ENCODE measurements at regions not wholly inside any gene's neighbourhood (a gene's known extent, or its start where the extent isn't known, plus 50 kb on each side); places are given as distances from the start of the nearest gene placed in this dataset.

DNA sequence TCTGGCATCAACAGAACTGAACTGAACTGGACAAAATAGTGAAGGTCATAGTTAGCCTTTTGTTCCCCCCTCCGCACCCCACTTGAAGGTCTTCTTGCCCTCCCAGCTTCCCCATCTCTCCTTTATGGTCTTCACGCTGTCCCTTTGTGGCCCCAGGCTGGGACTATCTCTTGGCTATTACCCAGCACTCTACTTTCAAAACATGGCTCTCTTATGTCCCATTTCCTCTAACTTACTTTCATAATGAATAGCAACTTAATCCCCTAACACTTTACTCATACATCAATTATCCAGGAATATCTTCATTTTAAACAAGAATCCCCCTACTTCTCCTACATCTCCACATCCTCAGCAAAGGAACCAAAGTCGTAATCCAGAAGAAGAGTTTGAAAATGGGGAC is 135.3 kb upstream of the ITGB1 start:
- H3K9me3 Mint-ChIP-seq = peaks cover 17% of the 10 kb centered on the region
- H3K4me3 Mint-ChIP-seq = no peak overlapping the region
- H3K4me1 Mint-ChIP-seq = peaks cover 12% of the 10 kb centered on the region
- H3K27ac Mint-ChIP-seq (ENCODE audit: unreplicated experiment) = no peak overlapping the region
- no peak for DNase-seq (ENCODE audit: low read depth, low spot score)
- TF ChIP-seq, protein P1, sequence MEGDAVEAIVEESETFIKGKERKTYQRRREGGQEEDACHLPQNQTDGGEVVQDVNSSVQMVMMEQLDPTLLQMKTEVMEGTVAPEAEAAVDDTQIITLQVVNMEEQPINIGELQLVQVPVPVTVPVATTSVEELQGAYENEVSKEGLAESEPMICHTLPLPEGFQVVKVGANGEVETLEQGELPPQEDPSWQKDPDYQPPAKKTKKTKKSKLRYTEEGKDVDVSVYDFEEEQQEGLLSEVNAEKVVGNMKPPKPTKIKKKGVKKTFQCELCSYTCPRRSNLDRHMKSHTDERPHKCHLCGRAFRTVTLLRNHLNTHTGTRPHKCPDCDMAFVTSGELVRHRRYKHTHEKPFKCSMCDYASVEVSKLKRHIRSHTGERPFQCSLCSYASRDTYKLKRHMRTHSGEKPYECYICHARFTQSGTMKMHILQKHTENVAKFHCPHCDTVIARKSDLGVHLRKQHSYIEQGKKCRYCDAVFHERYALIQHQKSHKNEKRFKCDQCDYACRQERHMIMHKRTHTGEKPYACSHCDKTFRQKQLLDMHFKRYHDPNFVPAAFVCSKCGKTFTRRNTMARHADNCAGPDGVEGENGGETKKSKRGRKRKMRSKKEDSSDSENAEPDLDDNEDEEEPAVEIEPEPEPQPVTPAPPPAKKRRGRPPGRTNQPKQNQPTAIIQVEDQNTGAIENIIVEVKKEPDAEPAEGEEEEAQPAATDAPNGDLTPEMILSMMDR (conservative IDR thresholded peaks at IDR 0.05) = no peak
- peaks cover 8% of the 10 kb centered on the region for H3K36me3 Mint-ChIP-seq (ENCODE audit: low read depth)
- no peaks in the 10 kb centered on the region for H3K27me3 Mint-ChIP-seq (ENCODE audit: low read depth)

DNA sequence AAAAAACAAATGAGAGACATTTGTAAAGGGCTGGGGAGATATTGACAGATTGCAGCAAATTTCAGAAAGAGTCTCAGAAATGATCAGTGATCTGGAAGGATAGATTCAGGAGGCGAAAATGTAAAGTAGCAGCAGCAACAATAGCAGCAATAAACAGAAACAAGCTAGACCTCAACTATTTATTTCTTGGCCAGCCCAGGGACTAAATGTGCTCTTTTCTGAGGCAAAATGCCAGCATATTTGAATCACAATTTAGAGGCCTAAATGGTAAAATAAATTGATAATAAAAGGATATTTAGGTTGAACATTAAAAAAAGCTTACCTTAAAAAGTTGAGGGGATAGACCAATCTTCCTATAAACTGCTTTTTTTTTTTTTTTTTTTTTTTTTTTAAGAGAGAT is 134.6 kb upstream of the ITGB1 start:
- Mint-ChIP-seq H3K9me3 (peaks cover 17% of the 10 kb centered on the region), H3K27ac (ENCODE audit: unreplicated experiment) (no peak overlapping the region), H3K4me3 (no peak overlapping the region), H3K36me3 (ENCODE audit: low read depth) (peaks cover 8% of the 10 kb centered on the region), H3K27me3 (ENCODE audit: low read depth) (no peaks in the 10 kb centered on the region), H3K4me1 (peaks cover 12% of the 10 kb centered on the region)
- no peak for DNase-seq (ENCODE audit: low read depth, low spot score)
- TF ChIP-seq, protein P1 (conservative IDR thresholded peaks at IDR 0.05) = no peak

DNA sequence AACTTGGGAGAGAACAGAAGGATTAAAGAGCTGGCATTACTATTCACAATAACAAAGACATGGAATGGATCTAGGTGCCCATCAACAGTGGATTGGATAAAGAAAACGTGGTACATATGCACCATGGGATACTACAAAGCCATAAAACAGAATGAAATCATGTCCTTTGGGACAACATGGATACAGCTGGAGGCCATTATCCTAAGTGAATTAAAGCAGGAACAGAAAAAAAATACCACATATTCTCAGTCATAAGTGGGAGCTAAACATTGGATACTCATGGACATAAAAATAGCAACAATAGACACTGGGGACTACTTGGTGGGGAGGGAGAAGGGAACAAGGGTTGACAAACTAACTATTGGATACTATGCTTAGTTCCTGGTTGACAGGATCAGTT is 133.2 kb upstream of the ITGB1 start:
- TF ChIP-seq, protein P1 (conservative IDR thresholded peaks at IDR 0.05) = no peak
- H3K9me3 Mint-ChIP-seq = peaks cover 12% of the 10 kb centered on the region
- H3K4me3 Mint-ChIP-seq = no peak overlapping the region
- DNase-seq (ENCODE audit: low read depth, low spot score) = no peak
- peaks cover 3% of the 10 kb centered on the region for H3K36me3 Mint-ChIP-seq (ENCODE audit: low read depth)
- H3K27ac Mint-ChIP-seq (ENCODE audit: unreplicated experiment) = no peak overlapping the region
- H3K27me3 Mint-ChIP-seq (ENCODE audit: low read depth) = no peaks in the 10 kb centered on the region
- peaks cover 5% of the 10 kb centered on the region for H3K4me1 Mint-ChIP-seq

DNA sequence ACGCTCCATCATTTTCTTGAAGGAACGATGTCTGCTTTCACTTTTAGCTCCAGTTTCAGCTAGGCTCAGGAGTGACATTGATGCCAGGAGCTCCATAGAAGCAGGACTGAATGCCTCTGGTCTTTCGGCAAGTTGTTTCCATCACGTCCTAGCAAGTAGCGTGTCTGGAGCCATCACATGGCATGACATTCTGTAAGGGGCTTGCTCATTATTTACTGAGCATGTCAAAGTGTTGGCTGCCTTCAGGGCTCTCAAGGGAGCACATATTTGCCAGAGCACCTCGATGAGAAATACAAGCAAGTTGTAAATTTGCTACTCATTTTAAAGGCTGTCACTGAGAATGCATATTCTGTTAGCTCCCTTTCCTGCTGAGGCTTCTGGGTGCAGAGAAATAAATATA is 131.0 kb upstream of the ITGB1 start:
- no peaks in the 10 kb centered on the region for H3K27me3 Mint-ChIP-seq (ENCODE audit: low read depth)
- H3K9me3 Mint-ChIP-seq = peaks cover 6% of the 10 kb centered on the region
- no peak overlapping the region for H3K27ac Mint-ChIP-seq (ENCODE audit: unreplicated experiment)
- no peaks in the 10 kb centered on the region for H3K36me3 Mint-ChIP-seq (ENCODE audit: low read depth)
- TF ChIP-seq, protein P1 (conservative IDR thresholded peaks at IDR 0.05) = no peak
- H3K4me1 Mint-ChIP-seq = no peaks in the 10 kb centered on the region
- DNase-seq (ENCODE audit: low read depth, low spot score) = no peak
- H3K4me3 Mint-ChIP-seq = no peak overlapping the region

DNA sequence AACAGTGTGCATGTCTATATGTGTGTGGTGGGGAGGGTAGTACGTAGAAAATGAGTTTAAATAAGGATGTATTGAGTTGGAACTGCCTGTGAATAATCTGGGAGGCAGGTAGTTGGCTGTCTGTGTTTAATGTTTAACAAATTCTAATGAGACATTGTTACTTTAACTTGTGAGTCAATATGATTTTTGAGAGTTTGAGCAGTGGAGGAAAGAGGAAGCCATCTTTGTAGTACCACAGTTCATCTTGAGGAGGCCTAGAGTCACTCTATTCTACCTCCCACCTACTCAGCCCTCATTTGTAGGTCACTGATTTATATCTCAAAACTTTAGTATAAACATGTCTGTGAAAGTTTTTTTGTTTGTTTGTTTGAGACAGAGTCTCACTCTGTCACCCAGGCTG is 129.9 kb upstream of the ITGB1 start:
- H3K27me3 Mint-ChIP-seq (ENCODE audit: low read depth) = no peaks in the 10 kb centered on the region
- H3K9me3 Mint-ChIP-seq = peaks cover 3% of the 10 kb centered on the region
- TF ChIP-seq, protein P1 (conservative IDR thresholded peaks at IDR 0.05) = no peak
- peaks cover 6% of the 10 kb centered on the region for H3K4me1 Mint-ChIP-seq
- DNase-seq (ENCODE audit: low read depth, low spot score) = no peak
- no peak overlapping the region for H3K27ac Mint-ChIP-seq (ENCODE audit: unreplicated experiment)
- no peaks in the 10 kb centered on the region for H3K36me3 Mint-ChIP-seq (ENCODE audit: low read depth)
- H3K4me3 Mint-ChIP-seq = no peak overlapping the region

DNA sequence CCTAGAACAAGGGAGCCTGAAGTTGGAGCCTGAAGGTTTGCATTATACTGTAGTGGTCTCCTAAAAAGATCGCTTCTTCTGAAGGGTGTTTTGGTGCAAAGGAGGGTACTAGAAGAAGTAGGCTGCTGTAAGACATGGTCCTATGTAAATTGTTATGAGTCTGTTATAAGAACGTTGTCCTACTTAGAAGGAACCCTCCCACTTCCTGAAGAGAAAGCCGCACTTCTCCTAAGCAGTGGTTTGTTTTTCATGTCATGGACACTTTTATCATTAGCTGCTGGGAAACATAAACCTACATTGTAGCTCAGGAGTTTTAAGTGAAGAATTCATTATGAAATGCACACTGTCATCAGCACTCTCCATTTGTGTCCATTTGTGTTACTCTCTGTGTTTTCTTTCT is 129.1 kb upstream of the ITGB1 start:
- peaks cover 14% of the 10 kb centered on the region for H3K4me1 Mint-ChIP-seq
- H3K4me3 Mint-ChIP-seq = no peak overlapping the region
- DNase-seq (ENCODE audit: low read depth, low spot score) = no peak
- peaks cover 3% of the 10 kb centered on the region for H3K9me3 Mint-ChIP-seq
- H3K27me3 Mint-ChIP-seq (ENCODE audit: low read depth) = no peaks in the 10 kb centered on the region
- no peaks in the 10 kb centered on the region for H3K36me3 Mint-ChIP-seq (ENCODE audit: low read depth)
- TF ChIP-seq, protein P1 (conservative IDR thresholded peaks at IDR 0.05) = no peak
- H3K27ac Mint-ChIP-seq (ENCODE audit: unreplicated experiment) = no peak overlapping the region

Data from neural crest cell (in vitro differentiated cells).